ENCODE measurements at regions not wholly inside any gene's neighbourhood (a gene's known extent, or its start where the extent isn't known, plus 50 kb on each side); places are given as distances from the start of the nearest gene placed in this dataset.

DNA sequence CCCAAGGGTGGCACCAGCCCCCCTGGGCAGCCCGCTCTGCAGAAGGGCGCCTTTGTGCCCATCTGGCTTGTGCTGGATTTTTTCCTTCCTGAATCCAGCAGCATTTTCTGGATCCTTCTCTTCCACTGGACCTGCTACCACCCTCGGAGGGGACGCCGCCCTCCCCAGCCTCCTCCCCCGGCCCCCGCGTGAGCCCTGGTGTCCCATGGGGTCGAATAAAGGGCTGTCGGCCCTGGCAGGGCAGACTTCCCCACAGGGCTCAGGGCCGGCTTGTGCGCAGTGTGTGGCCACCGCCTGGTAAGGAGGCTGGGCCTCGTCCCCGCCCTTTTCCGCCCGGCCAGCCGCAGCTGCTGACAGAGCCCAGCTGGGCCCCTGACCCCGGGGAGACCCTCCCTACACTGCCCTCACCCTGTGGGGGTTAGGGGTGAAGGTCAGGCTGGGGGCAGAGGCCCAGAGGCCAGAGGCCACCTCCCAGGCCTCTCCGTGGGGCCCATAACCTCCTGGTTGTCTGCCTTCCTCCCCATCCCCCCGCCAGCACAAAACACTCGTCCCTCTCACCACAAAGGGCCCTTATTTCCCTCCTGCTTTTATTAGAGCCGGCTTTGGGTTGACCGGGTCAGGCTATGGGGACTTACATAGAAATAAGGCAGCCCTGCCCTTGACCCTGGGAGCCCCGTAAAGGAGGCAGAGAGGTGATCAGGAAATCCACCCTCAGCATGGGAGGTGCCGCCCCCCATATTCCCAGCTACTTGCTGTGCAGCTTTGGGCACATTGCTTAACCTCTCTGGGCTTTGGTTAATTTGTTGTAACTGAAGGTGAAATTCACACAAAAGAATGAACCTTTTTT is 179.3 kb upstream of the CIBAR2 start:
- DNase-seq (ENCODE audit: low read depth in 2 of 2), result no peak

DNA sequence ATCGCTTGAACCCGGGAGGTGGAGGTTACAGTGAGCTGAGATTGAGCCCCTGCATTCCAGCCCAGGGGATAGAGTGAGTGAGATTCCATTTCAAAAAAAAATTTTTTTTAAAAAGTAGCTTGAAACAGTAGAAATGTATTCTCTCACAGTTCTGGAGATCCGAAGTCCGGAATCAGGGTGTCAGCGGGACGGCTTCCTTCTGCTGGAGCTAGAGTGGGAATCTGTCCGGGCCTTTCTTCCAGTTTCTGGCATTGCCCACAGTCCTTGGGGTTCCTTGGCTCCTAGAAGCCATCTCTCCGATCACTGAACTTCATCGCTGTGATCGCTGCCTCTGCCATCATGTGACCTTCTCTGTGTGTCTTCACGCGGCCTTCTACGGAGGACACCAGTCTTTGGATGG is 181.2 kb upstream of the CIBAR2 start:
- no peak for DNase-seq (ENCODE audit: low read depth in 2 of 2)

DNA sequence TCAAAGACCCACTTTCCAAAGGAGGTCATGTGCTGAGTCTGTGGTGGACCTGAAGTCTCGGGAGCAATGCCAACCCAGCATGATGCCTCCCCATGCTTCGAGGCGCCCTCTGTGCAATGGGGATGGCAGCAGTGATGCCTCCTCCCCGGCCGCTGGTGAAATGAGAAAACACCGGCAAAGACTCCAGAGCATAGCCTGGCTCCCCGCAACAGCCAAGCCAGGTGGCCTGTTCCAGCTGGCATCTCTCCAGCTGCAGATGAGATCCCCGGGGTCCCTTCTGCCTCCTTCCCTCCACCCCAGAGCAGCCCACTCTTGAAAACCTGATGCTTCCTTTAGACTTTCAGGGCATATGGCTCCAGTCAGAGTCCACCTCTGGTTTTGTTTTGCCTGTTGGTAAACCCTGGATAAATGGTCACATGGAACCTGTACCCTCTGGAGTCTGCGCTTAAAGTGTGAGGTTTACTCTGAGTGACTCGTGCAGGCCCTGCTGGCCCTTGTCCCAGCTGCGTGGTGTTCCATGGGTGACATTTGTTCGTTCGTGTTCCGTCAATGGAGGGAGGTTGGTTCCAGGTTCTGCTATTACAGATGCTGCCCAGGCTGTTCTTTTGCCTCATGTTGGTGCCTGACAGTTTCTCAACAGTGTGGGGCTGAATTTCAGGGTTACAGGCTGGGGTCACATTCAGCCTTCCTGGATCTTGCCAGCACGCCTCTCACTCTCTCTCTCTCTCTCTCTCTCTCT is 181.8 kb upstream of the CIBAR2 start:
- DNase-seq (ENCODE audit: low read depth in 2 of 2), result no peak

DNA sequence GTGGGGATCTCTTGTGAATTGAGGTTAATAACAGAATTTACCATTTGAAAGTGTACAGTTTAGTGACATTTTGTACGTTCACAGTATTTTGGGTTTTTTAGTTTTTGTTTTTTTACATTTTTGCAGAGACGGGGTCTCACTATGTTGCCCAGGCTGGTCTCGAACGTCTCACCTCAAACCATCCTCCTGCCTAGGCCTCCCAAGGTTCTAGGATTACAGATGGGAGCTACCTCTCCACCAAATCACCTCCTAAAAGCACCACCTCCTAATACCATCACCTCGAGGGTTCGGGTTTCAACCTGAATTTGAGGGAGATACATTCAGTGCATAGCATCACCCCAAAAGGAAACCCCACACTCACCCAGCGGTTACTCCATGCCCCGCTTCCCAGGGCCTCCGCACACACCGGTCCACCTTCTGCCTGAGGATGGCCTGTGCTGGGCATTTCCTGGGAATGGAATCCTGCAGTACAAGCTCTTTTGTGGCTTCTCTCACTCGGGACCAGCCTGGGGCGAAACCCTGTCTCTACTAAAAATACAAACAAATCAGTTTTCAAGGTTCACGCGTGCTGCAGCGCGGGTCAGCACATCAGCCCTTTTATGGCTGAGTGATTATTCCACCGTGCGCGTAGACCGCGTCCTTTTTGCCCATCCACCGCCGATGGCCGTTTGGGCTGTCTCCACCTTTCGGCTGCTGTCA is 182.7 kb upstream of the CIBAR2 start:
- no peak for DNase-seq (ENCODE audit: low read depth in 2 of 2)

DNA sequence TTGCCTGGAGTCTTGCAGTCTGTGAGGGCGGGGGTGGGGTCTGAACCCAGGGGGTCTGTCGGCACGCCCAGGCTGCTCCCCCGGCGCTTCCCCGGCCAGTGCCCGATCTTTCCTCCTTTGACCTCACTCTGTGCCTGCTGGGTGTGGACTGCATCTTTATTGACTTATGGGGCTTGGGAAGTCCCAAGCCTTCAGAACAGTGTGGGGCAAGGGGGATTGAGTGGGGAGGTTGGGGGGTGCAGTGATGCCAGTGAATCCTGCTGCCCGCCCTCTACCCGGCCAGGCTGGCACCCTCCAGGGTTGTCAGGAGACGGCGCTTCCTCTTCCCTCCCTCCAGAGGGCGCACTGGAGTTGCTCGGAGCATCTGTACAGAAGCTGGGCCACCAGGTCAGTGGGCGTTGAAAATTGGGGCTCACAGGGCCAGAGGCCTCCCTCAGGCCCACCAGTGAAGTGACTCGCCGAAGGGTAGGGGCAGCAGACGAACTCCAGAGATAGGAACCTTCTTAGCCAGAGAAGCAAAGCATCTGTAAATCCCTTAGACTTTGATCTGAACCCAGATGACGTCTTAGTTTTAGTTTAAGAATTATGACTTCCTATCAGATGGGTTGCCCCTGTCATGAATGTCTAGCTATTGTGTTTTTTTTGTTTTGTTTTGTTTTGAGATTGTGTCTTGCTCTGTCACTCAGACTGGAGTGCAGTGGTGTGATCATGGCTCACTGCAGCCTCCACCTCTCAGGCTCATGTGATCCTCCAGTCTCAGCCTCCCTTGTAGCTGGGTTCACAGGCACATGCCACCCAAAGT is 184.8 kb upstream of the CIBAR2 start:
- peak in 1 of 2 donors; percentile 45 for DNase-seq (ENCODE audit: low read depth in 2 of 2)

GRCh38 chr16:85297881-85298280 is 185.6 kb upstream of the CIBAR2 start:
- no peak for DNase-seq (ENCODE audit: low read depth in 2 of 2)

DNA sequence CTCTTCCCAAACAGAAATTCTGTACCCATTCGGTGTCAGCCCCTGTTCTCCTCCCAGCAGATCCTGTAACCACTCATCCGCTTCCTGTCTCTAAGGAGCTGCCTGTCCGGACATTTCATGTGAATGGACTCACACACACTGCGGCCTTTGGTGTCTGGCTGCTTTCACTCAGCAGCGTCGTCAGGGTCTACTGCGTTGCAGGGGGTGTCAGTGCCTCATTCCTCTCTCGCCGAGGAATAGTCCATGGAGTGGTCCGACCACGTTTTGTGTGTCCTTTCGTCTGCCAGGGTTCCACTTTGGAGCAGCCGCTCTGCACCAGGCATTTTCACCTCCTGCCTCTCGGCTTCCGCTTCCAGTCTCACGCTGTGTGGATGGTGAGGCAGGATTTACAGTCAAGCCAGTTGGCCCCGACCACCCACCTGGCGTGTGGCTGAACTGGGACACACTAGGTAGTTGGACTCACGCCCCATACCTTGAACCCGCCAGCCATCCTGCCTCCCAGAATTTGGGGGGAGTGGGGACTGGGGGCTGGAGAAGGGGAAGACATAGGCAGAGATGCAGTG is 188.2 kb upstream of the CIBAR2 start:
- DNase-seq (ENCODE audit: low read depth in 2 of 2), result no peak

- DNase-seq (ENCODE audit: low read depth in 2 of 2), result no peak
Measured at GRCh38 chr16:85301231-85301630, 189.0 kb upstream of the CIBAR2 start.

DNA sequence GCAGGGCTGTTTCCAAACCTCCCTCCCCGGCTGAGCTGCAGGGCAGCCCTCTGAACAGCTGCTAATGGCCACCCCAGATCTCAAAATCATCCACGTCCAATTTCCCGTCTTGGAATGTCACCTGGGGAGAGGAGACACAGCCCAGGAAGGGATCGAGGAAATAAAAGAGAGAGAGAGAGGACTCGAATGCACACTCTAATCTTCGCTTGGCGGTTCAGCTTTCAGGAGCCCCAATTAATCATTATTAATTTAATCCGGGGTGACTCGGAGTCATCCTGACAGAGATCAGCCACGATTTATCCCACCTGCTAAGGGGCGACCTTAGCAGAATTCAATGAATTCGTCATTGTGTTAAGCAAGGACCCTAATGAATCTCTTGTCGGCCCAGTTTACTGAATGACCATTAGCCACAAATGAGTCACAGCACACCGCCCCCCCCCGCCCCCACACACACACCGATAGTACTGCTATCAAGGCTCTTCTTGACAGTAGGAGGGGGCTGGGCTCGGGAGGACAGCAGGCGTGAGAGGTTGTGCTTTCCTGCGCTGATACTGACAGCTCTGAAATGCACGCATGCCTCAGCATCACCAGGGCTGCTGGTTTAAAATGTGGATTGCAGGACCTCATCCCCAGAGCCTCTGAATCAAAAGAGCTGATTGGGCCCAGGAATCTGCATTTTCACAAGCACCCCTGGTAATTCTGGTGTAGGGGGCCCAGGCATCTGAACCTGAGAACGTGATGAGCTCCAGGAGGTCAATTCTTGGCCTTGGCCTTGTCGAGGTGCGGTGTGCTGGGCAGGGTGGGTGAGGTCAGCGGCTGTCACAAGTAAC is 190.0 kb upstream of the CIBAR2 start:
- no peak for DNase-seq (ENCODE audit: low read depth in 2 of 2)

- no peak for DNase-seq (ENCODE audit: low read depth in 2 of 2)
Measured at GRCh38 chr16:85302848-85303353, 190.6 kb upstream of the CIBAR2 start.

DNA sequence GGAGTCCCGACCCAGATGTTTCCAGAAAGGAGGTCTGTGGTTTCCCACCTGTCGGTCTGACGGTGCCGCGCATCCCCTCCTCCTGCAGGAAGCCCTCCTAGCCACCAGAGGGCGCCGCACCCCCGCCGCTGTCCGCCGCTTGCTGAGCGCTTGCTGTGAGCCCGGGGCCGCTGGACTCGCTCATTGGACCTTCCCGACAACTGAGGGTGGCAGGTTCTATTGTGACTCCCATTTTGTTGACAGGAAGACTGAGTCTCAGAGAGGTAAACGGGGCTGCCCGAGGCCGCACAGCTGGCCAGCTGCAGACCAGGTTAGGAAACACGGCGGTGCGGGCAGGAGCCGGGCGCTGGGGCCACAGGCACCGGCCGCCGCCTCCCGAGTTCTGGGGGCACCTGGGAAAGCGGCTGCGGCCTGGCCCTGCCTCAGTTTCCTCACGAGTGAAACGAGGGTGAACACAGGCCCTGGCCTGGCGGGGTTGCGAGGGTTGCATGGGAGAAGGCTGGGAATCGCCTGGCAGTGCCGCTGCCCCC is 191.1 kb upstream of the CIBAR2 start:
- DNase-seq (ENCODE audit: low read depth in 2 of 2), result peak; percentile 60 to 71

- DNase-seq (ENCODE audit: low read depth in 2 of 2), result no peak
Measured at GRCh38 chr16:85304337-85304736, 192.1 kb upstream of the CIBAR2 start.

GRCh38 chr16:85306071-85306792 is 194.0 kb upstream of the CIBAR2 start:
- peak; percentile 61 to 68 for DNase-seq (ENCODE audit: low read depth in 2 of 2)

- DNase-seq (ENCODE audit: low read depth in 2 of 2), result no peak
Measured at GRCh38 chr16:85306793-85307551, 194.7 kb upstream of the CIBAR2 start.

- DNase-seq (ENCODE audit: low read depth in 2 of 2), result no peak
Measured at GRCh38 chr16:85307552-85308364, 195.5 kb upstream of the CIBAR2 start.

- no peak for DNase-seq (ENCODE audit: low read depth in 2 of 2)
Measured at GRCh38 chr16:85308611-85309540, 196.6 kb upstream of the CIBAR2 start.

All from stimulated activated CD4-positive, alpha-beta T cell treated with anti-CD3 and anti-CD28 coated beads, Interleukin-1b, Interleukin-23, amount 100 ng/mL, for 4 hours (primary cell).